ENCODE measurements at regions not wholly inside any gene's neighbourhood (a gene's known extent, or its start where the extent isn't known, plus 50 kb on each side); places are given as distances from the start of the nearest gene placed in this dataset.
A peak's percentile ranks its signal among the peaks of the same experiment; 100 is the strongest.

DNA sequence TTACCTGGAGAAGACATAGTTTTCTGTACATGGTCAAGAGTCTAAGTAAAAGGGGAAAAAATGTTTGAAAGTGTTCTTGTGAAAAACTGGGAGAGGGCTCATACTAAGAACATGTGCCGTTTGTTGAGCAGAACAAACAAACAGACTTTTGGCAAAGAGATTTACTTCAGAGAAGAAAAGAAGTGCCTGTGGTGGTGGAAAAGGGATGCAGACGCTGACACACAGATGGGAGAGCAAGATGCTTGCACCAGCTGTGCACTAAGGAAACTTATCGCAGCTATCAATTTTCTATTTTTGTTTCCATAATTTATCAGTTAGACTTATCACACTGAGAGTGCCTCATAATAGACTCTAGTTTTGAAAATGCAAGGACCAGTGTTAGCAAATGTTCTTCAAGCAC lies 259.6 kb upstream of the PDZRN3 start:
- H3K27me3 ChIP-seq (replicated peaks; ENCODE audit: insufficient read depth) = no peaks in the 10 kb centered on the region
- 58% methylated on average over 3 of the region's 3 CpGs for WGBS
- intact Hi-C loops (cut with DNase I) = no loop called here

DNA sequence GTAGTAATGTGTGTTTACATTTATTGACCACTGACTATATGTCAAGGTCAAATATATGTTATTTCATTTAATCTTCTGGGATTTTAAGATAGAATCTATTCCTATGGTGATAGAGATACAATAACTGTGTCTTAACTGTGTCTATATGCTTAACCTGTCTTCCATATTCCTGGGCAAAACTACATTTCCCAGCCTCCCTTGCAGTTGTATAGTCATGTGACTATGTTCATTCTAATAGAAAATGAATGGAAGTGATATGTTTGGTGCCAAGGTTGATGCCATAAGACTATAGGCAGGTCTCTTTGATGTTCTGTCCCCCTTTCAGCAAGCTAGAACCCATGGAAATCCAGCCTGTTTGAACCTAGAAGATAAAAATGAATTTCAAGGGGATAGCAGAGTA lies 258.8 kb upstream of the PDZRN3 start:
- no peak for TF ChIP-seq POLR2AphosphoS5 (IDR thresholded peaks at IDR 0.05)
- no peak for TF ChIP-seq POLR2A (IDR thresholded peaks at IDR 0.05)
- TF ChIP-seq, protein P1, sequence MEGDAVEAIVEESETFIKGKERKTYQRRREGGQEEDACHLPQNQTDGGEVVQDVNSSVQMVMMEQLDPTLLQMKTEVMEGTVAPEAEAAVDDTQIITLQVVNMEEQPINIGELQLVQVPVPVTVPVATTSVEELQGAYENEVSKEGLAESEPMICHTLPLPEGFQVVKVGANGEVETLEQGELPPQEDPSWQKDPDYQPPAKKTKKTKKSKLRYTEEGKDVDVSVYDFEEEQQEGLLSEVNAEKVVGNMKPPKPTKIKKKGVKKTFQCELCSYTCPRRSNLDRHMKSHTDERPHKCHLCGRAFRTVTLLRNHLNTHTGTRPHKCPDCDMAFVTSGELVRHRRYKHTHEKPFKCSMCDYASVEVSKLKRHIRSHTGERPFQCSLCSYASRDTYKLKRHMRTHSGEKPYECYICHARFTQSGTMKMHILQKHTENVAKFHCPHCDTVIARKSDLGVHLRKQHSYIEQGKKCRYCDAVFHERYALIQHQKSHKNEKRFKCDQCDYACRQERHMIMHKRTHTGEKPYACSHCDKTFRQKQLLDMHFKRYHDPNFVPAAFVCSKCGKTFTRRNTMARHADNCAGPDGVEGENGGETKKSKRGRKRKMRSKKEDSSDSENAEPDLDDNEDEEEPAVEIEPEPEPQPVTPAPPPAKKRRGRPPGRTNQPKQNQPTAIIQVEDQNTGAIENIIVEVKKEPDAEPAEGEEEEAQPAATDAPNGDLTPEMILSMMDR (IDR thresholded peaks at IDR 0.05) = no peak
- Histone ChIP-seq H3K9me3 (no peaks in the 10 kb centered on the region), H3K4me1 (replicated peaks) (no peaks in the 10 kb centered on the region)

More for the DNA sequence above, 259.6 kb upstream of the PDZRN3 start:
- no peak for DNase-seq (ENCODE audit: low spot score)
- Histone ChIP-seq H3K9me3 (no peaks in the 10 kb centered on the region), H3K36me3 (no peaks in the 10 kb centered on the region), H3K4me3 (no peak overlapping the region), H3K27ac (no peak overlapping the region), H3K4me1 (replicated peaks) (no peaks in the 10 kb centered on the region)
- TF ChIP-seq, protein P1 (IDR thresholded peaks at IDR 0.05) = no peak
- TF ChIP-seq POLR2A (IDR thresholded peaks at IDR 0.05) = no peak

GRCh38 chr3:73874606-73875369 lies 250.0 kb upstream of the PDZRN3 start:
- Histone ChIP-seq H3K27ac (no peak overlapping the region), H3K4me1 (replicated peaks) (no peaks in the 10 kb centered on the region), H3K4me3 (no peak overlapping the region), H3K27me3 (replicated peaks; ENCODE audit: insufficient read depth) (no peaks in the 10 kb centered on the region), H3K36me3 (no peaks in the 10 kb centered on the region), H3K9me3 (no peaks in the 10 kb centered on the region)
- TF ChIP-seq, protein P1 (IDR thresholded peaks at IDR 0.05) = no peak
- intact Hi-C loops (cut with DNase I) = loop anchor here (10.0 kb wide), 2 partner anchors 750 to 1120 kb away; no protein-coding TSS in a partner anchor
- WGBS = 42% methylated on average over 4 of the region's 4 CpGs
- no peak for DNase-seq (ENCODE audit: low spot score)

More for the DNA sequence above, 258.8 kb upstream of the PDZRN3 start:
- intact Hi-C loops (cut with DNase I) = no loop called here
- H3K4me3 ChIP-seq = no peak overlapping the region
- no peak for DNase-seq (ENCODE audit: low spot score)
- H3K36me3 ChIP-seq = no peaks in the 10 kb centered on the region
- H3K27ac ChIP-seq = no peak overlapping the region
- H3K27me3 ChIP-seq (replicated peaks; ENCODE audit: insufficient read depth) = no peaks in the 10 kb centered on the region

GRCh38 chr3:73874161-73874560 lies 249.4 kb upstream of the PDZRN3 start:
- no peak for DNase-seq (ENCODE audit: low spot score)
- Histone ChIP-seq H3K27ac (no peak overlapping the region), H3K4me1 (replicated peaks) (no peaks in the 10 kb centered on the region), H3K4me3 (no peak overlapping the region), H3K9me3 (no peaks in the 10 kb centered on the region), H3K27me3 (replicated peaks; ENCODE audit: insufficient read depth) (no peaks in the 10 kb centered on the region), H3K36me3 (no peaks in the 10 kb centered on the region)
- intact Hi-C loops (cut with DNase I) = loop anchor here (10.0 kb wide), 2 partner anchors 751 to 1121 kb away; no protein-coding TSS in a partner anchor
- TF ChIP-seq POLR2AphosphoS5 (IDR thresholded peaks at IDR 0.05) (no peak), POLR2A (IDR thresholded peaks at IDR 0.05) (no peak)
- TF ChIP-seq, protein P1 (IDR thresholded peaks at IDR 0.05) = no peak
- WGBS = 73% methylated on average over 4 of the region's 4 CpGs

DNA sequence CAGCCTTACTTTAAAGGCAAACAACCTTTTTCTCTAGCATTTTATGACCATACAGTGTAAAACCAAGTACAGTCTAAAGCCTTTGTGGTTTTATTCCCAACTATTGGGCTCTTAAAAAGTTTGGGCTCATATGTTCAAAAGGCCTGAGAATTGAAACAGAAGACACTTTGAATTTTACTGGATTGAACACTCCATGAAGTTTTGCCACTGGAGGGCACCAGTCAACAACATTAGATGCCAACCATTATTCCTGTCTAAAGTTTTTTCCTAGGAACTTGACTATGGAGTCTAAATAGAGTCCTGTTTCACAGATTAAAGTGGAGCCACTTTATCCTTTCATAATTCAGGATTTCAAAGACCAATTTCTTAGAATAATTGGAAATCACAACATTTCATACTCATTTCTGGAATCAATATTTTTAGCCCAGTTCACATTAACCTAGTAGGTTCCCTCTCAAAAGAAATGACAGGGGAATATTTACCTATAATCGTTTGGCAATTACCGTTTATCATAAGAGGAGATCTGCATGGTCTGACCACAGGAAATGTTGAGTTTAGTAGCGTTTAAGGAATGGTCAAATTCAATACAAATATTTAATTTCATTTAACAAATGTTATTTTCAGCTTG lies 244.1 kb upstream of the PDZRN3 start:
- no peaks in the 10 kb centered on the region for H3K9me3 ChIP-seq
- TF ChIP-seq, protein P1 (IDR thresholded peaks at IDR 0.05) = peak in 3 of 4 experiments; percentile 37 to 62 (median 58)
- no peak for TF ChIP-seq POLR2A (IDR thresholded peaks at IDR 0.05)
- DNase-seq (ENCODE audit: low spot score) = peak; percentile 17
- no peak overlapping the region for H3K4me3 ChIP-seq
- H3K27me3 ChIP-seq (replicated peaks; ENCODE audit: insufficient read depth) = no peaks in the 10 kb centered on the region
- H3K4me1 ChIP-seq (replicated peaks) = no peaks in the 10 kb centered on the region
- intact Hi-C loops (cut with DNase I) = no loop called here
- WGBS = 48% methylated on average over 3 of the region's 3 CpGs
- no peaks in the 10 kb centered on the region for H3K36me3 ChIP-seq
- H3K27ac ChIP-seq = no peak overlapping the region

Measured in prostate gland (tissue), 2 donors.